GM21529 (cell line): ENCODE measurements at regions not wholly inside any gene's neighbourhood (a gene's known extent, or its start where the extent isn't known, plus 50 kb on each side); places are given as distances from the start of the nearest gene placed in this dataset.

Experiments
- ATAC-seq: cut with Tn5 transposase; IDR thresholded peaks from one replicate; pipeline ENCODE4 v1.9.1; 2021; ENCODE audit not compliant: unreplicated experiment

- ATAC-seq = no peak
Measured at GRCh38 chr20:9920866-9921265, 82.0 kb upstream of the PAK5 start.

- peak; percentile 84 for ATAC-seq
Measured at GRCh38 chr20:9919271-9920014, 80.6 kb upstream of the PAK5 start.

- ATAC-seq = no peak
Measured at GRCh38 chr20:9918348-9918747, 79.5 kb upstream of the PAK5 start.

- no peak for ATAC-seq
Measured at GRCh38 chr20:9916761-9917160, 77.9 kb upstream of the PAK5 start.

GRCh38 chr20:9912858-9913434, 74.1 kb upstream of the PAK5 start:
- ATAC-seq = no peak

- ATAC-seq = no peak
Measured at GRCh38 chr20:9912290-9912689, 73.4 kb upstream of the PAK5 start.

- no peak for ATAC-seq
Measured at GRCh38 chr20:9911519-9911918, 72.6 kb upstream of the PAK5 start.

GRCh38 chr20:9909167-9909566, 70.3 kb upstream of the PAK5 start:
- no peak for ATAC-seq

- no peak for ATAC-seq
Measured at GRCh38 chr20:9903048-9903655, 64.3 kb upstream of the PAK5 start.

GRCh38 chr20:9889270-9889981, 50.5 kb upstream of the PAK5 start:
- no peak for ATAC-seq
